Effector memory CD8-positive, alpha-beta T cell (primary cell): ENCODE measurements at regions not wholly inside any gene's neighbourhood (a gene's known extent, or its start where the extent isn't known, plus 50 kb on each side); places are given as distances from the start of the nearest gene placed in this dataset.

Source experiments
- ATAC-seq: fragments of 150-1000 bp; cut with Tn5 transposase; replicated peaks from 2 replicates; pipeline ENCODE4 v1.10.0; 2021; ENCODE audit warnings: mild to moderate bottlenecking, moderate library complexity
- DNase-seq, 3 experiments: peaks; one replicate each; pipeline ENCODE4 v3.0.0; 2021
- H3K27ac Mint-ChIP-seq, 2 donors: one replicate each; pipeline ENCODE4 v1.8.0; 2022; ENCODE audit warnings: mild to moderate bottlenecking in 2 of 2, mixed read lengths in 2 of 2, moderate library complexity in 2 of 2
- H3K27me3 Mint-ChIP-seq, 2 donors: one replicate each; pipeline ENCODE4 v1.8.0; 2022; ENCODE audit warnings: mixed read lengths in 2 of 2
- H3K36me3 Mint-ChIP-seq: one replicate; pipeline ENCODE4 v1.8.0; 2022; ENCODE audit warnings: mild to moderate bottlenecking, moderate library complexity, mixed read lengths; ENCODE audit not compliant: insufficient read depth
- H3K4me1 Mint-ChIP-seq, 2 donors: one replicate each; pipeline ENCODE4 v1.8.0; 2022; ENCODE audit warnings: low read depth in 2 of 2, mixed read lengths in 2 of 2
- H3K4me3 Mint-ChIP-seq, 2 donors: one replicate each; pipeline ENCODE4 v1.8.0; 2022; ENCODE audit warnings: mild to moderate bottlenecking in 2 of 2, mixed read lengths in 2 of 2, moderate library complexity in 2 of 2
- H3K9me3 Mint-ChIP-seq, 2 donors: one replicate each; pipeline ENCODE4 v1.8.0; 2022; ENCODE audit warnings: mixed read lengths in 2 of 2

DNA sequence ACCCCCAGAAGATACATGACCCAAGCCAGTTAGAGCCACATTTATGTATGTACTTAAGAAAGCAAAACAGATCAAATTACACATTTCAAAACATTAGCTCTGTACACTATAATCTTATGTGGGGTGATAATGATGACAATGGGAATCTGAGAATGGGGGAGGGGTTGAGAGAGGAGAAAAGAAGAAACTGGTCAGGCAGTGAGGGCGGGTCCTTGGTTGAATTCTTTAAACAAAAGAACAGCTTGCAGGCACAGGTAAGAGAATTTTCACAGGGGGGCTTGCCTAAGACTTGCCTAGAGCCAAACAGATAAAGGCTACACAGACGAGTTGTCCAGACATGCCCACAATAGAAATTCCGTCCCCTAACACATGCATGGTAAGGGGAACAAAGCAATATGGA, 76.8 kb upstream of the PTER start:
- no peak overlapping the region for H3K4me3 Mint-ChIP-seq
- DNase-seq (no peak), ATAC-seq (no peak)
- no peaks in the 10 kb centered on the region for H3K4me1 Mint-ChIP-seq
- no peaks in the 10 kb centered on the region for H3K36me3 Mint-ChIP-seq
- H3K27ac Mint-ChIP-seq: no peak overlapping the region
- H3K9me3 Mint-ChIP-seq: no peaks in the 10 kb centered on the region
- H3K27me3 Mint-ChIP-seq: peaks cover 25 to 44% of the 10 kb centered on the region in 2 donors

DNA sequence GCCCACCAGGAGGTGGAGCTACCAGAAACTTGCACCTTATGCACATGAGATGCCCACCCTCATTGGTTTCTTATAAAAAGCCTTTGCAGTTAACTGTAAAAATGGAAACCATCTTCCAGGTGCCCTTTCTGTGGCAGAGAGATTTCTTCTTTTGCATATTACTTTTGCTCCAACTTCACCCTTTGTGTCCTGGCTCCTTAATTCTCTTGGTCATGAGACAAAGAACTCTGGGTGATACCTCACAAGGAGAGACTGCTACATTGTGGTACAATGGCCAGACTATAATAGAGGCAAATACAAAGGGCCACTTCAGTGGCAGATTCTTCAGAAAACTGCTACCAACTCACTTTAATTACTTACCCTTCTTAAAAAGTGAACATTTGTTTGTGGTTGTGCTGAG, 76.4 kb upstream of the PTER start:
- Mint-ChIP-seq H3K27me3 (peaks cover 25 to 44% of the 10 kb centered on the region in 2 donors), H3K4me3 (no peak overlapping the region), H3K4me1 (no peaks in the 10 kb centered on the region), H3K9me3 (no peaks in the 10 kb centered on the region), H3K27ac (no peak overlapping the region), H3K36me3 (no peaks in the 10 kb centered on the region)
- ATAC-seq (no peak), DNase-seq (no peak)

DNA sequence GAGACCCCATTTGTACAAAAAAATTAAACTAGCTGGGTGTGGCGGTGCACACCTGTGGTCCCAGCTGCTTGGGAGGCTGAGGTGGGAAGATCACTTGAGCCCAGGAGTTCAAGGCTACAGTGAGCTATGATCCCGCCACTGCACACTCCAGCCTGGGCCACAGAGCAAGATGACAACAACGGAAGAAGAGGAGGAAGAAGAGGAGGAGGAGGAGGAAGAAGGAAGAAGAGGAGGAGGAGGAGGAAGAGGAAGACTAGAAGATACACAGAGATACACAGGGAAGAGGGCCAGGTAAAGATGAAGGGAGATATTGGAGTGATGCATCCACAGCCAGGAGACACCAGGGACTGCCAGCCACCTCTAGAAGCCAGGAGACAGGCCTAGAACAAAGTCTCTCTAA, 75.7 kb upstream of the PTER start:
- H3K27me3 Mint-ChIP-seq: peaks cover 25 to 44% of the 10 kb centered on the region in 2 donors
- H3K27ac Mint-ChIP-seq: no peak overlapping the region
- ATAC-seq: no peak
- H3K4me1 Mint-ChIP-seq: no peaks in the 10 kb centered on the region
- H3K4me3 Mint-ChIP-seq: no peak overlapping the region
- DNase-seq: no peak
- H3K9me3 Mint-ChIP-seq: no peaks in the 10 kb centered on the region
- H3K36me3 Mint-ChIP-seq: no peaks in the 10 kb centered on the region

DNA sequence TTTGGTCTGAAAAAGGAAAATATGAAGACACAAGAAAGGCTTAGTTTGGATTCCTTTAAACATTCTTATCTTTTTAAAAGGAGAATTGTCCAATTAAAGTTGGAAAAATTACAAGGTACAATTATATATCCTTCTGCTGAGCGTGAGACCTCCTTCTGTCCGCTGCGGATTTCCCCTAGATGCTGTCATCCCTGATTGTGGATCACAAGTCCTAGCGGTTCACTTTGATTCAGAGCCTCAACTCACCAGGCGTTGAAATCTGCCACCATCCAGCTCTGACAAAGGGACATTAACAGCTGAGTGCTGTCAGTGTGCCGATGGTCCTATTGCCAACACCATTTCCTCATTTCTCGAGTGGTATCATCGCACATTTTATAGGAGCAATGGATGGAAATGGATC, 73.1 kb upstream of the PTER start:
- peaks cover 39 to 55% of the 10 kb centered on the region in 2 donors for H3K27me3 Mint-ChIP-seq
- DNase-seq (no peak), ATAC-seq (no peak)
- H3K4me1 Mint-ChIP-seq: no peaks in the 10 kb centered on the region
- no peaks in the 10 kb centered on the region for H3K36me3 Mint-ChIP-seq
- H3K4me3 Mint-ChIP-seq: no peak overlapping the region
- H3K27ac Mint-ChIP-seq: no peak overlapping the region
- no peaks in the 10 kb centered on the region for H3K9me3 Mint-ChIP-seq

- Mint-ChIP-seq H3K4me3 (no peak overlapping the region), H3K27me3 (peaks cover 31 to 39% of the 10 kb centered on the region in 2 donors), H3K27ac (no peak overlapping the region), H3K36me3 (no peaks in the 10 kb centered on the region), H3K9me3 (no peaks in the 10 kb centered on the region), H3K4me1 (no peaks in the 10 kb centered on the region)
- ATAC-seq (no peak), DNase-seq (no peak)
These were observed 69.1 kb upstream of the PTER start for GRCh38 chr10:16367621-16368292.

- no peak overlapping the region for H3K27ac Mint-ChIP-seq
- no peaks in the 10 kb centered on the region for H3K36me3 Mint-ChIP-seq
- H3K4me1 Mint-ChIP-seq: no peaks in the 10 kb centered on the region
- peaks cover 19 to 28% of the 10 kb centered on the region in 2 donors for H3K27me3 Mint-ChIP-seq
- H3K9me3 Mint-ChIP-seq: no peaks in the 10 kb centered on the region
- no peak overlapping the region for H3K4me3 Mint-ChIP-seq
- DNase-seq: no peak
- ATAC-seq: no peak
These were observed 55.7 kb upstream of the PTER start for GRCh38 chr10:16381083-16381482.

GRCh38 chr10:16384021-16384420, 52.8 kb upstream of the PTER start:
- no peaks in the 10 kb centered on the region for H3K36me3 Mint-ChIP-seq
- no peaks in the 10 kb centered on the region for H3K4me1 Mint-ChIP-seq
- H3K27ac Mint-ChIP-seq: no peak overlapping the region
- ATAC-seq: no peak
- no peak overlapping the region for H3K4me3 Mint-ChIP-seq
- peaks cover 14 to 28% of the 10 kb centered on the region in 2 donors for H3K27me3 Mint-ChIP-seq
- DNase-seq: no peak
- no peaks in the 10 kb centered on the region for H3K9me3 Mint-ChIP-seq

- ATAC-seq (no peak), DNase-seq (no peak)
- Mint-ChIP-seq H3K4me3 (no peak overlapping the region), H3K9me3 (no peaks in the 10 kb centered on the region), H3K27ac (no peak overlapping the region), H3K4me1 (no peaks in the 10 kb centered on the region), H3K36me3 (no peaks in the 10 kb centered on the region), H3K27me3 (peaks cover 21 to 36% of the 10 kb centered on the region in 2 donors)
These were observed 50.0 kb upstream of the PTER start for GRCh38 chr10:16386855-16387254.
